HepG2 (cell line): ENCODE measurements at regions not wholly inside any gene's neighbourhood (a gene's known extent, or its start where the extent isn't known, plus 50 kb on each side); places are given as distances from the start of the nearest gene placed in this dataset.

Source experiments
- ATAC-seq: fragments of 200-7000 bp; cut with Tn5 transposase; 3 replicates; pipeline ENCODE4 v1.9.1; 2020; ENCODE audit warnings: mild to moderate bottlenecking, moderate library complexity
- BruUV-seq: library from RNA; stranded (reverse); fragments of 400-500 nt; replicated peaks from 2 replicates; lab custom pipeline; 2021; lab: Mats Ljungman, UMichigan
- CTCF ChIA-PET: fragments of 300-600 bp; formaldehyde crosslinking; extraction: SDS; loops from one replicate; lab custom pipeline; 2021; ENCODE audit warnings: low total read pairs, inconsistent platforms, low intra/inter-chr PET ratio; lab: Yijun Ruan, JAX
- POLR2A ChIA-PET: fragments of 350-600 bp; sonication (Branson Sonifier 250); formaldehyde crosslinking; loops from one replicate; lab custom pipeline; 2020; ENCODE audit warnings: antibody characterized with exemption, inconsistent platforms; lab: Yijun Ruan, JAX
- DNase-seq: peaks from one replicate; pipeline ENCODE4 v3.0.0-alpha.2; 2015; ENCODE audit warnings: low spot score
- FAIRE-seq: peaks from 3 replicates; lab custom pipeline; 2011; peaks lifted over from hg19 to GRCh38; lab: Jason Lieb, UNC
- H2AFZ ChIP-seq: one replicate; pipeline ENCODE4 v1.6.1; 2011; ENCODE audit warnings: low read length, inconsistent platforms
- H3K27ac ChIP-seq: fragments of 300-600 bp; 3 replicates; pipeline ENCODE4 v1.8.0; 2011; ENCODE audit warnings: mixed run types, mild to moderate bottlenecking, mixed read lengths, low read length, inconsistent platforms; ENCODE audit not compliant: insufficient read depth; ENCODE audit errors: extremely low read length
- H3K27me3 ChIP-seq, 2 experiments: fragments of 200-600 bp in 1 of 2; 2 replicates in 1 of 2; 3 replicates in 1 of 2; pipeline versions ENCODE4 v1.6.0 to v1.8.0; 2011; ENCODE audit warnings: low read length in 2 of 2, mild to moderate bottlenecking in 2 of 2, moderate library complexity in 2 of 2, inconsistent platforms in 1 of 2; ENCODE audit not compliant: insufficient read depth in 2 of 2, control insufficient read depth in 1 of 2
- H3K36me3 ChIP-seq, 2 experiments: fragments of 200-600 bp in 1 of 2; replicated peaks in 1 of 2; 2 replicates in 1 of 2; 3 replicates in 1 of 2; pipeline versions ENCODE4 v1.5.1 to v1.8.0; 2011; ENCODE audit warnings: low read length in 2 of 2, inconsistent platforms in 1 of 2; ENCODE audit not compliant: insufficient read depth in 2 of 2, control insufficient read depth in 1 of 2
- H3K4me1 ChIP-seq: 2 replicates; pipeline ENCODE4 v1.5.1; 2012; ENCODE audit warnings: low read length, inconsistent platforms; ENCODE audit not compliant: insufficient read depth
- H3K4me2 ChIP-seq: 2 replicates; pipeline ENCODE4 v1.6.0; 2011; ENCODE audit warnings: low read depth, low read length, inconsistent platforms
- H3K4me3 ChIP-seq, 3 experiments: fragments of 200-600 bp in 1 of 3; sonication (generic), shearing (Covaris generic) in 1 of 3; replicated peaks in 1 of 3; 2 replicates each; pipeline ENCODE4 v1.5.1; 2011 to 2016; ENCODE audit warnings: low read length in 3 of 3, inconsistent platforms in 2 of 3, low read depth in 2 of 3, mild to moderate bottlenecking in 2 of 3, control low read depth in 1 of 3, mixed read lengths in 1 of 3; ENCODE audit not compliant: insufficient read depth in 1 of 3
- H3K79me2 ChIP-seq: one replicate; pipeline ENCODE4 v1.6.1; 2011; ENCODE audit warnings: low read length, inconsistent platforms; ENCODE audit not compliant: insufficient read depth
- H3K9ac ChIP-seq: 2 replicates; pipeline ENCODE4 v1.6.0; 2011; ENCODE audit warnings: mild to moderate bottlenecking, low read depth, low read length, inconsistent platforms; ENCODE audit not compliant: insufficient read depth
- H3K9me3 ChIP-seq: 2 replicates; pipeline ENCODE4 v1.5.1; 2012; ENCODE audit warnings: mild to moderate bottlenecking, low read length
- H4K20me1 ChIP-seq: 2 replicates; pipeline ENCODE4 v1.6.0; 2011; ENCODE audit warnings: inconsistent platforms, mild to moderate bottlenecking, low read length, moderate library complexity; ENCODE audit not compliant: insufficient read depth
- FOXA3 ChIP-seq: IDR thresholded peaks from 2 replicates; pipeline ENCODE4 v1.6.1; 2016; ENCODE audit warnings: missing genetic modification reagents, missing compliant biosample characterization
- ISX ChIP-seq: sonication (generic); formaldehyde crosslinking; conservative IDR thresholded peaks from 2 replicates; pipeline ENCODE4 v1.5.0; 2020; ENCODE audit warnings: missing genetic modification reagents
- LCORL ChIP-seq, 2 experiments: fragments of 450-650 bp in 1 of 2; sonication (generic) in 1 of 2; formaldehyde crosslinking in 1 of 2; IDR thresholded peaks; 2 replicates each; pipeline versions ENCODE4 v1.5.0 to v1.6.1; 2017 to 2020; ENCODE audit warnings: antibody characterized with exemption in 1 of 2, missing genetic modification reagents in 1 of 2
- NFATC3 ChIP-seq: sonication (generic); formaldehyde crosslinking; IDR thresholded peaks from 2 replicates; pipeline ENCODE4 v1.5.1; 2020; ENCODE audit warnings: mild to moderate bottlenecking, missing genetic modification reagents
- NFE2 ChIP-seq: sonication (generic); formaldehyde crosslinking; IDR thresholded peaks from 2 replicates; pipeline ENCODE4 v1.4.0; 2020; ENCODE audit warnings: missing genetic modification reagents
- NR2F2 ChIP-seq: IDR thresholded peaks from 2 replicates; pipeline ENCODE4 v1.6.1; 2012; ENCODE audit warnings: low read depth, inconsistent platforms, borderline replicate concordance
- SCMH1 ChIP-seq: sonication (generic); formaldehyde crosslinking; IDR thresholded peaks from 2 replicates; pipeline ENCODE4 v1.9.0; 2021; ENCODE audit warnings: missing genetic modification reagents, mild to moderate bottlenecking, borderline replicate concordance
- STAT5B ChIP-seq: sonication (generic); formaldehyde crosslinking; IDR thresholded peaks from 2 replicates; pipeline ENCODE4 v1.4.0; 2020; ENCODE audit warnings: missing genetic modification reagents
- YEATS4 ChIP-seq: sonication (generic); formaldehyde crosslinking; IDR thresholded peaks from 2 replicates; pipeline ENCODE4 v1.4.0; 2020; ENCODE audit warnings: missing genetic modification reagents, borderline replicate concordance
- ZFP1 ChIP-seq: IDR thresholded peaks from 2 replicates; pipeline ENCODE4 v1.6.1; 2016
- ZFP91 ChIP-seq: sonication (generic); formaldehyde crosslinking; IDR thresholded peaks from 2 replicates; pipeline ENCODE4 v1.9.0; 2022; ENCODE audit warnings: missing genetic modification reagents, mild to moderate bottlenecking, borderline replicate concordance
- ZNF451 ChIP-seq: sonication (generic); formaldehyde crosslinking; IDR thresholded peaks from 2 replicates; pipeline ENCODE4 v1.5.0; 2020; ENCODE audit warnings: mild to moderate bottlenecking, missing genetic modification reagents
- ZNF609 ChIP-seq: sonication (generic); formaldehyde crosslinking; IDR thresholded peaks from 2 replicates; pipeline ENCODE4 v1.4.0; 2020; ENCODE audit warnings: mild to moderate bottlenecking, missing genetic modification reagents, borderline replicate concordance
- in situ Hi-C: cut with HindIII; loops from 2 replicates; pipeline ENCODE4 v1.10.0; 2017; ENCODE audit warnings: low pct_unique_long_range_greater_than_20kb; ENCODE audit not compliant: extremely low pct_ligation_motif_present
- intact Hi-C: fragments of 100-400 bp; cut with micrococcal nuclease; formaldehyde crosslinking; loops from one replicate; pipeline ENCODE4 v1.10.0; 2022; ENCODE audit not compliant: unreplicated experiment
- TF ChIP-seq, protein P1 (sequence below): IDR thresholded peaks from 2 replicates; pipeline ENCODE4 v1.6.1; 2016; ENCODE audit warnings: missing compliant biosample characterization, missing genetic modification reagents, borderline replicate concordance
- TF ChIP-seq, protein P2 (sequence below): sonication (generic); formaldehyde crosslinking; IDR thresholded peaks from 2 replicates; pipeline ENCODE4 v1.5.0; 2020; ENCODE audit warnings: missing genetic modification reagents

DNA sequence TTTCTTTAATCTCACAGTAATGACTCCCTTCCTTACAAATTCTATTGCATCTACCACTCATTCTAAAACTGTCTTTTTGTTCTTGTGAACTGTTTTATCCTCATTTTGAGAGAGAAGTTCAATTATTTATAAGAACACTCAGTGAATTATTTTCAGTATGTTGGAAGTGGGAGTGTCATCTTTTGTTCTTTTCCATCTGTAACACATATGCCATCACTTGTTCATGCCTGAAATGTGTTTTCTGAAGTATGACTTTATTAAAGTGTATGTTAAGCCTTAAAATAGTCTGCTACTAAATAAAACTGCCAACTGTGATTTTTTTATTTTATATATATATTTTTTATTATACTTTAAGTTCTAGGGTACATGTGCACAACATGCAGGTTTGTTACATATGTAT lies 623.0 kb upstream of the CBLB start:
- Histone ChIP-seq H4K20me1 (no peaks in the 10 kb centered on the region), H3K4me3 (no peak overlapping the region), H3K36me3 (no peaks in the 10 kb centered on the region), H3K9me3 (no peaks in the 10 kb centered on the region), H3K27me3 (no peaks in the 10 kb centered on the region), H3K4me2 (no peak overlapping the region), H2AFZ (no peak overlapping the region), H3K79me2 (no peaks in the 10 kb centered on the region), H3K9ac (no peak overlapping the region), H3K27ac (no peak overlapping the region), H3K4me1 (no peaks in the 10 kb centered on the region)
- FAIRE-seq, result no peak
- DNase-seq, result no peak
- CTCF ChIA-PET, result no interaction called here
- TF ChIP-seq YEATS4, result no peak
- no peak for TF ChIP-seq SCMH1 (CRISPR knock-in tag)
- no peak for TF ChIP-seq NR2F2
- no peak for TF ChIP-seq LCORL (IDR thresholded peaks at IDR 0.05)
- TF ChIP-seq LCORL (CRISPR knock-in tag; IDR thresholded peaks at IDR 0.05), result no peak
- TF ChIP-seq ZFP1 (CRISPR knock-in tag), result no peak
- no peak for TF ChIP-seq NFATC3 (CRISPR knock-in tag)
- TF ChIP-seq STAT5B (CRISPR knock-in tag), result no peak
- TF ChIP-seq, protein P1, sequence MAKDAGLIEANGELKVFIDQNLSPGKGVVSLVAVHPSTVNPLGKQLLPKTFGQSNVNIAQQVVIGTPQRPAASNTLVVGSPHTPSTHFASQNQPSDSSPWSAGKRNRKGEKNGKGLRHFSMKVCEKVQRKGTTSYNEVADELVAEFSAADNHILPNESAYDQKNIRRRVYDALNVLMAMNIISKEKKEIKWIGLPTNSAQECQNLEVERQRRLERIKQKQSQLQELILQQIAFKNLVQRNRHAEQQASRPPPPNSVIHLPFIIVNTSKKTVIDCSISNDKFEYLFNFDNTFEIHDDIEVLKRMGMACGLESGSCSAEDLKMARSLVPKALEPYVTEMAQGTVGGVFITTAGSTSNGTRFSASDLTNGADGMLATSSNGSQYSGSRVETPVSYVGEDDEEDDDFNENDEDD, result no peak
- no peak for TF ChIP-seq ZNF451
- TF ChIP-seq FOXA3 (CRISPR knock-in tag), result no peak
- no peak for TF ChIP-seq ZNF609 (CRISPR knock-in tag)
- no peak for TF ChIP-seq ISX (CRISPR knock-in tag)
- no peak for TF ChIP-seq NFE2
- TF ChIP-seq ZFP91 (CRISPR knock-in tag), result no peak
- TF ChIP-seq, protein P2, sequence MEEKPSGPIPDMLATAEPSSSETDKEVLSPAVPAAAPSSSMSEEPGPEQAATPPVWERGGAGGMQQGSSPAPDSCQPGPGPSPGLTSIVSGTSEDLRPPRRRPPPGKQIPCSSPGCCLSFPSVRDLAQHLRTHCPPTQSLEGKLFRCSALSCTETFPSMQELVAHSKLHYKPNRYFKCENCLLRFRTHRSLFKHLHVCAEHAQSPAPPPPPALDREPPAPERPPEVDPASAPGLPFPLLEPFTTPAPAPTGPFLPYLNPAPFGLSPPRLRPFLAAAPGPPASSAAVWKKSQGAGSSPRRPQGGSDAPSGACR (CRISPR knock-in tag), result no peak
- in situ Hi-C loops (no loop called here), intact Hi-C loops (no loop called here)
- ATAC-seq, result no peak
- BruUV-seq, result no TSS peak
- POLR2A ChIA-PET, result no interaction called here
